Fibroblast of pulmonary artery (primary cell): ENCODE measurements at regions not wholly inside any gene's neighbourhood (a gene's known extent, or its start where the extent isn't known, plus 50 kb on each side); places are given as distances from the start of the nearest gene placed in this dataset.

Experiments used
- DNase-seq: peaks from one replicate; pipeline ENCODE4 v3.0.0-alpha.2; 2010; ENCODE audit warnings: low read depth
- H3K4me3 ChIP-seq: replicated peaks from 2 replicates; pipeline ENCODE4 v1.5.1; 2011; ENCODE audit warnings: low read depth, mild to moderate bottlenecking, control low read depth, low read length, moderate library complexity
- CTCF ChIP-seq: IDR thresholded peaks from 2 replicates; pipeline ENCODE4 v1.5.1; 2011; ENCODE audit warnings: mild to moderate bottlenecking, control low read depth, low read length, inconsistent platforms; ENCODE audit errors: missing control alignments

- H3K4me3 ChIP-seq, result no peak overlapping the region
- TF ChIP-seq CTCF, result no peak
- no peak for DNase-seq
Observed at GRCh38 chr17:73800893-73801292, 156.6 kb upstream of the SDK2 start.

GRCh38 chr17:73801455-73802100 lies 157.3 kb upstream of the SDK2 start:
- H3K4me3 ChIP-seq, result no peak overlapping the region
- TF ChIP-seq CTCF, result no peak
- DNase-seq, result no peak

GRCh38 chr17:73802314-73802713 lies 158.1 kb upstream of the SDK2 start:
- no peak for TF ChIP-seq CTCF
- no peak overlapping the region for H3K4me3 ChIP-seq
- no peak for DNase-seq

GRCh38 chr17:73802871-73803270 lies 158.6 kb upstream of the SDK2 start:
- TF ChIP-seq CTCF, result no peak
- H3K4me3 ChIP-seq, result no peak overlapping the region
- DNase-seq, result no peak

- DNase-seq, result no peak
- no peak overlapping the region for H3K4me3 ChIP-seq
- TF ChIP-seq CTCF, result no peak
Observed at GRCh38 chr17:73803964-73804435, 159.8 kb upstream of the SDK2 start.

GRCh38 chr17:73806768-73807167 lies 162.5 kb upstream of the SDK2 start:
- TF ChIP-seq CTCF, result no peak
- no peak overlapping the region for H3K4me3 ChIP-seq
- DNase-seq, result no peak

GRCh38 chr17:73813201-73813600 lies 169.0 kb upstream of the SDK2 start:
- no peak for DNase-seq
- H3K4me3 ChIP-seq, result no peak overlapping the region
- no peak for TF ChIP-seq CTCF
